Right hindlimb (tissue), 1 donor: ENCODE measurements at regions not wholly inside any gene's neighbourhood (a gene's known extent, or its start where the extent isn't known, plus 50 kb on each side); places are given as distances from the start of the nearest gene placed in this dataset.

ENCODE experiments used
- DNase-seq: peaks from one replicate; pipeline ENCODE4 v3.0.0-alpha.2; 2018

DNA sequence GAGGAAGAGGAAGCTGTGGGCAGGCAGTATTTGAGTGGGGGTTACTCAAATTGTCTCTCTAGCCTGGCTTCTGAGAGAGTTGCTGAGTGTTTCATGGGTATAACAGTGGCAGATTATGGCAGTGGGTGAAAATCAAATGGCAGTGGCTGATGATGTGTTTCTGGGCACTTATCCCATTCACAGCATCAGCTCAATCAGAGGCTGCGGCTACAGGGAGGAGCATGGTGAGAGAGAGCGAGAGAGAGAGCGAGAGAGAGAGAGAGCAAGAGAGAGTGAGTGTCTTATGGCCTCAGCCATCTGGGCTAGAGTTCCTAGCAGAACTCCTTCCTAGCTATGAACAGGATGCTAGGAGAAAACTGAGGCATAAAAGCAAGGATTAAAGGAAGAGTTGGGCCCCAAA, 178.9 kb downstream of the OLFM4 start:
- DNase-seq = no peak

DNA sequence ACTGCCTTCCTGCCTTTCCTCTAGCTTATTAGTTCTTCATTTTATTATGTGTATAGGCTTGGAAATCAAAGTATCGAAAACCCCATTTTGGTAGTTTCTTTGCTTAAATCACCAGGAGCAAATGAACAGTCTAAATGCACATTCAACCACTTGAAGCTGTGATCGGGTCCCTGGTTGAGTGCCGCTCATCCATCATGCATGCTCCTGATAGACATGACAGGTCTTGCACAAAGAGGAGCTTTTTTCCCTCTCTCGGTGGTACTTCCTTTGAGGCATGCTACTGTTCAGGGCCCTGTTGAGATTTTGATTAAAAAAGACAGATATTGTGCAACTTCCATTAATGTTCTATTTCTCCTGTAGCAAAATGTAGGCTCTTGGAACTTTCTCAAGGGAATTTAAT, 185.8 kb downstream of the OLFM4 start:
- DNase-seq = no peak

DNA sequence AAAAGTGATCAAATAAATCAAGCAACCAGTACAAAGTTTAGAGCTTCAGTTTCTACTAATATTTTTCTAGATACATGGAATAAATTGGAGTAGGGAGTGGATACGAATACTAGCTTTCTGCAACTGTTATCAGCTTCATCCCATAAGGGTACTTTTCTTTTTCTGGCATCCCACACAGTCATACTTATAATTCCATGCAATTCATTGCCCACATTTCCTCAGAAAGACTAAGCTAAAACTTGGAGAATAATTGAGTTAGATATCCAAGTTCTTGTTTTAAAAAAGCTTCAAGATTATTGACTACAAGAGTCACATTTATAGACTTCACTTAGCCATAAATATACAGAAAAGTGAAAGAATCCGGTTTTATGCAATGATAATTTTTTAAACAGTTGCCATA, 186.9 kb downstream of the OLFM4 start:
- DNase-seq = no peak

DNA sequence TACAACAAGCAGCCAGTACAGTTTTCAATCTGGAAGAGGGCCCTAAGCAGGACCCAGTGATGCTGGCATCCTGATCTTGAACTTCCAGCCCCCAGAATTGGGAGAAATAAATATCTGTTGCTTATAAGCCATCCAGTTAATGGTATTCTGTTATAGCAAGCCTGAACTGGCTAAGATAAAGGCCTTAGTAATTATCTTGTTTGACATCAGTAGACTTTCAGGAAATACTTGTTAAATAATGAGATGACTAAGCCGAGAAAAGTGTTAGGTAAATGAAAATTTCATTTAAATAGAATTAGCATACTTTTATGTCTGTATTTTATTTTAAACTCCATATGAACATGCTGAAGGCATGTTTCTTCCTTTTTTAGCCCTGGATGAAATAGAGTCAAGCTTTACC, 188.2 kb downstream of the OLFM4 start:
- DNase-seq = no peak

DNA sequence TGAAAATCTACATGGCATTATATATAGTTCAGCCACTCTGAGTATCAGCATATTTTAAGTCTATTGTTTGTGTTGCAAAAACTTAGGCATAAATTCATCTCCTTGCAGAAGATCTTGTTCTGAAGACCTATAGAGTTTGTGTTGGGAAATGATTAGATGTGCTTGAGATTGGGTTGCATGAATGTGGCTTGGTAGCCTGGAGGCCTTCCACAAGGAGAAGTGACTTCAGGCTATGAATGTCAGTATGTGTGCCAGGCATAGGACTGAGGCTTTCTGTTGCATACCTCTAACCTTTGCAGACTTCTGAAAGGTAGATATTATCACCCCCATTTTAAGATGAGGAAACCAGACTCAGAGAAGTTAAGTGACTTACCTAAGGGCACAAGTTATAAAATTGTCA, 188.6 kb downstream of the OLFM4 start:
- DNase-seq = no peak

DNA sequence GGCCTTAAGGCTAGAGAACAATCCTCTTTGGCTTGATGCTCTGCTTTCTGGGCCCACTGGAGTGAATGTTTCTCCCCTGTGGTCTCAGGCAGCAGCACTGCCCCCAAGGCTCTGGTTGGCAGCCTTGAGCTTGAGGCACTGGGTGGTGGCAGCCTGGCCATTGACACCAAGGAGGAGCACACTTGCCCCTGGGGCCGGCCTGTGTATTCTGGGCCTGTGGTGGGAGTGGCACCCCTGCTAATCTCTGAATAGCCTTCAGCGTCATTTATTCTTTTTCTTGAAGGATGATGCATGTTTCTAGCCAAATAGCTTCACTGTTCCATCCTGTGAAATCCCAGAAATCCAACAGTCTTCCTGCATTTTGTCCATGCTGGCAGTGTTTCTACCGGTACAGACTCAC, 191.4 kb downstream of the OLFM4 start:
- DNase-seq = no peak

DNA sequence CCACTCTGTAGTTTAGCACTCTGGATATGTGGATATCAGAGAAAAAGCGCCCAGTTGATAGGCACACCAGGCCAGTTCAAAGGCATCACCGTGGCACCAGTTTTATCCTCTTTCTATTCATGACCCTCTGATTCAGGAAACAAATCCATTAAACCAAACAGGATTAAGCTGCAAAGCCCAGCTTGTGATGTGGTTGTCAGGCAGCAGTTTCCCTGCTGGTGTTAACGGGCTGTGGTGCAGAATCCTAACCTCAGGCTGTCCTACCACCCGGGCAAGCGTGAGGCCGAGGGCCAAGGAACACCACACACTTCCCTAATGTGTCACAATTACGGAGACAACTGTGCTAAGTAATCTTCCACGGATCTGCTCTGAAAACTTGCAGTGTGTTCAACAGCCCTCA, 209.1 kb downstream of the OLFM4 start:
- DNase-seq = no peak

DNA sequence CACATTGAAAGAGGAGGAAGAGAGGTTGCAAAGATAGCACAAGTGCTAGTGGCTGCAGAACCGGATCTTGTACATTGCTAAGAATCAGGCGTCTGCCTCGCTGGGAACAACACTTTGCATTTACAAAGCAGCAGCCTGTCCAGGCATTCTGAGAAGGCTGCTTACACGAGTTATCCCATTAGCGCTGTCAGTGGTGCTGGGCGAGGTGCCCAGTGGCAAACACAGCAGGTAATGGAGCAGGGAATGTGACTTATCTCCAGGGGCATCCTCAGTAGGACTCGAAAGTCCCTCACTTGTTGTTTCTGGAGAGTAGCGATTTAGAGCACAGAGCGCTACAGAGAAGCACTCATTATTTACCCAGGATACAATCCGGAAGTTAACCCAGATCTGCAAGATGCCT, 209.6 kb downstream of the OLFM4 start:
- DNase-seq = no peak

DNA sequence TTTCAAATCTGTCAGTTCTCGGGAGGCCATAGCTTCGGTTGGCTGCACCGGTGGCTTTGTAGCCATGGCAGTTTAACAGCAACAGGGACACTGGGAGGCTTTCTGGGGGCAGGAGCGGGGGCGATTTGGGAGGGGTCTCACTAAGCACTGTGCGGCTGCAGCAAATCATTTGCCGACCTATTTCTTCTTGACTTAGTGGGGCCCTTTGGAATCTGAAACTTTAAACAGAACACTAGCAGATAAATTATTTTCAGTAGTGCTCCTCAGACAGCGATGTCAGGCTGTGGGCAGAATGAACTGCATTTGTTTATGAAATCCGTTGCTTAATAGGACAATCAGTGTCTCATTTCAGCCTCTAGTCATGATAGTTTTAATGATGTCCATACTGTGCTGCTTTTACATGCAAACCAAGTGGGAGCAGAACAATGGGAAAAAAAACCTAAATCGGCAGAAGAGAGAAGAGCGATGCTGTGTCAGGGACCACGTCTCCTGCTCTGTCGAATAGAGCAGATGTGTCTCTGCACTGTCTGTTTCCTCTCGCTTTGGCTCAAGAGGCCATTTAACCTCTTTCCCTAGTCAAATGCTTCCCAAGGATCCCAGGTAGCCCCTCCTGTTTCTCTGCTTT, 211.9 kb downstream of the OLFM4 start:
- no peak for DNase-seq

DNA sequence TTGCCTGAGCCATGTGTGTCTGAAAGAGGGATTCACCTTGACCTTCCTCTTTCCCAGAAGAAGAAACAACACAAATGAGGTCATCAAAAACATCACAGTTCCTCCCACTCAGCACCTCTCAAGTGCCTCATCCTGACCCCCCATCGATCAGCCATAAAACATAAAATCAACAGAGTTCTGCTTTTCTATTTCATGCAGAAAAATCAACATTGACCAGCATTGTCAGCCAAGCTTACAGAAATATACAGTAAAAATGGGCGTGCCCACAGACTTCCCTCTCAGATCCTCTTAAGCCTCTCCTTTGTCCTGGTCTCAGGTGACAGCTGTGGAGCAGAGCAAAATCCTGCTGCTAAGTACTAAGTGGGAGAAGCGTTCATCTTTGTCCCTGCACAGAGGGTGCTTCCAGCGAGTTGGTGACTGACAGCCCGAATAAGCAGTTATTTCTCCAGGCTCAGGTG, 213.3 kb downstream of the OLFM4 start:
- no peak for DNase-seq

DNA sequence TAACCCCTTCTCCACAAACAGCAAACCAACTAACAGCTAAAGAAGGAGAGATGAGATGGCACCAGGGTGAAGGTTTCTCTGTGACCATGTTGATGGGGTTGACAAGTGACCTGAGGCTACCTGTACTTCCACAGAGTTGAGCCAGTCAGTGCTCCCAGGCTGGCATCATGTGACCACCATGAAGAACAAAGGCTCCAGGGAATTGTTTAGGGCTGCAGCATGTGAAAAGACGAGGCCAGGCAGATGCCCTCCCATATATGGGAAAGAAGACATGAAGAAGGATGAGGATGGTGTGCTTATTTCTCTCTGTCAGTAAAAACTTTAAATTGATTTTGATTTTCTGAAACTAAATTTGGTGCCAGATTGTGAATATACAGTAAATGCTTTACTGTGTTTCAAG, 220.6 kb downstream of the OLFM4 start:
- no peak for DNase-seq

DNA sequence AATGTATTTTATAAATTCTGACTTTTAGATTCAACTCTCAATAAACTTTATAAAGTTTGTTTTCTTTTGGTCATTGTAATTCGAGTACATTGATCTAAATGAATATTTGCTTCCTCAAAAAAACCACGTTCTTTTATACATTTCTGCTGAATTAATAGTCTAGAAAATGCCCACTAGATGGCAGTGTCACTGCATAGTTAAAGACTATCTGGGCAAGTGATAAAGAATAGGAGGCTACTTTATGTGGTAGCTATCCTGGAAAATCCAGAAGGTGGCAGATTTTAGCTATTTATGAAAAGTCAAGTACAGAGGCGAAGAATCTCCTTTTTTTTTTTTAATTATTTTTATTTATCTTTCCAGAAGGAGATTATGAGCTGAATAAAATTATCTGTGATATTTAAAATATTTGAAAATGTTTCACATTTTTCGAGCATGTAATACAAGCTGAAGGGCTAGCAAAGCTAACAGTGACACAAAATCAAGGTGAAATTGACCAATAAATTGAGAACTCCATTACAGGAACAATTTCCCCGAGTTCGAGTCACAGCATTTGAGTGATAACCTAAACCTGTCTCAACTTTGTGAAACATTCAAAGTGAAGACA, 221.8 kb downstream of the OLFM4 start:
- DNase-seq = no peak

DNA sequence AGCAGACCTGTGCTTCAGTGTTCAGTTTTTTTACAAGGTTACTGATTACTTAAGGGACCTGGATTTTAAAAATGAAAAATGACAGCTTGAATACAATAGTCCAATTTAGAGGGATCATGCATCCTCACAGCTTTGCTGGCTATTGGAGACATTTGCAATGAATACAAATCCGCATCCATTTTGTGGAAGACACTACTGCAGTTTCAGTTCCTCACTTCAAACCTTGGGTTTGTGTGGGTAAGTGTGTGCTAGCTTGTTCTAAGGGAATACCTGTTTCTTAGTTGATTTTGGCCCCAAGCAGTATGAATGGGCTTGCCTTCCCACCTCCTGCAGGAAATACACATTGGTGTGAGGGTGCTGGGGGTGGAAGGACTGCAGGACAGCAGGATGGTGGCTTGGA, 222.4 kb downstream of the OLFM4 start:
- DNase-seq = no peak

DNA sequence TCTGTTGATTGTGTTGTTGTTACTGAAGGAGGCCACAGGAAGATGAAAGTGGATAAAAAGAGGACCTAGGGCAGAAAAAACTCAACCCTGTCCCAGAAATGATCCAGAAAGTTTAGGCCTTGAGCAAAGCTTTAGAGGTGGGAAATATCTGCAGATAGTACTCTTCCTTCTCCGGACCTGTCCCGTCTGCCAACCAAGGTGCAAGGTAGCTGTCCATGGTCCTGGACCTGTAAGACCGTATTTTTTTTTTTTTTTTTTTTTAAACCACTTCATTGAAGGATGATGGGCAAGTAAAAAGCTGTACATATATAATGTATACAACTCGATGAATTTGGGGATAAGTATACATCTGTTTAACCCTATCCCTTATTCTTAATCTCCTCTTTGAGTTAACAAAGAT, 225.9 kb downstream of the OLFM4 start:
- no peak for DNase-seq

DNA sequence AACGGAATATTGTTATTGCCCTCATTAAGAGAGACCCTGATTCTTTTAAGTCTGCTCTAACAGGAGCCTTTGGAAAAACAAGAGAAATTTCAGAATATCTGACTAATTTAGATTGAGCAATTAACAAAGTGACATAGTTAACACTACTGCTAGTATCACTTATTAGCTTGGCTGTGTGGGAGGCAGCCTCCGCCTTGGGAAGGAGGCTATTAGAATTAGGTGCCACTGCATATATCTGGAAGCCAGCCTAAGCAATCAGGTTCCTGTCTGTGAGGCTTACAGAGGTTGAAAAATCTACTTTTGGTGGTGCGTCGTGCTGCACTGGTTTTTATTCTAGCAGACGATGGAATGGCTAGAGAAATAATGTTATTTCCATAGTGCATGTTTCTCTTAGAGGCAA, 227.2 kb downstream of the OLFM4 start:
- DNase-seq = no peak

DNA sequence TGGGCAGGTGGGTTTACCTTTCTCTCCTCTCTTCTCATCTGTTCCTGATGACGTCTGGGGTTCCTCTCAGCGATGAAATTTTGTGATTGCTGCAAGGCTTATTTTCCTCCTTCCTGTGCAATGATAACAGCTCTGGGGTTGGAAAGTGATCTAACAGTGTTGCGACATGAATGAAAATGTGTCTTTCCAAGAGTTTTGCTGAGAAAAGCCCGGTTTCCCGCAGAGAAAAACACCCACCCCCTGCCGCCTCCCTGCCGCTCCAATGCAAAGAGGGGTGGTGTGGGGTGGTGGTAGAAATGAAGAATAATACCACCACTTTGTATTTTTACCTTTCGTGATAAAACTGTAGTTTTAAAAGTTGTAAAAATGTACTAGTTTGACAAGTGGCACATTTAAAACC, 232.0 kb downstream of the OLFM4 start:
- no peak for DNase-seq

DNA sequence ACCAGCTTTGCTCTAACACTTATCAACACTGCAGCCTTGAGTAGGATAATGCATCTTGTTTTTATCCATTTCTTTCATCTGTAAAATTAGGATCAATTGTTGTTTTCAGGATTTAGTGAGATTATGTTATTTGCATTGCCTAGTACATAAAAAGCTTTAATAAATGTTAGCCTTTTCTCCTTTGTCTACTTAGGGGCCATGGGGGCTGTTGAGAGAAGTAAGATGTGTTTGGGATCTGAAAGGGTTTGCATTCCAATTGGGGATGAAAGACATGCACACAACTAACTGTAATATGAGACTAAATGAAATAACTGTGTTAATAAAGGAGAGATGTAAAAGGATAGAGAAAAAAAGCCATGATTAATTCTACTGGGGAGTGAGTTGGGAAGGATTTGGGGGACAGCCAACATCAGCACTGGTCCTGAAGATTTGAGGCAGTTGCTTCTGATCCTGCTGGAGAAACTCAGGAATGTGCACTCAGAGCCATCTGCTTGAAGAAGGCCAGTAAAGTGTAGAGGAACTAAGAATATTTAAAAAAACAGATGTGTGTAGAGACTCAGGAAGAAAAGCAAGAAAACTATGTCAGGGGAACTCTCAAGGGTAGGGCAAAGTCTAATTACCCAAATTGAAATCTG, 236.3 kb downstream of the OLFM4 start:
- no peak for DNase-seq

DNA sequence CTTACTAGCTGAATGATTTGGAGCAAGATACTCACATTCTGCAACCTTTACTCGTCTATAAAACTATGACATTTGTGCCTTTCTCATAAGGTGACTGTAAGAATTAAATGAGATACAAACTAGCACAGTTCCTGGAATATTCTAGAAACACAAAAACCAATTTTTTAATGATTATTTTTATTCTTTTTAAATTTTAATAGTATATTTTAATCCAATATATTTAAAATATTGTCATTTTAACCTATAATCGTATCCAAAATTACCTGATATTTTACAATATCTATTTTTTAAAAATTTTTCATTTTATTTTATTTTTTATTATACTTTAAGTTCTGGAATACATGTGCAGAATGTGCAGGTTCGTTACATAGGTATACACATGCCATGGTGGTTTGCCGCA, 238.1 kb downstream of the OLFM4 start:
- no peak for DNase-seq

DNA sequence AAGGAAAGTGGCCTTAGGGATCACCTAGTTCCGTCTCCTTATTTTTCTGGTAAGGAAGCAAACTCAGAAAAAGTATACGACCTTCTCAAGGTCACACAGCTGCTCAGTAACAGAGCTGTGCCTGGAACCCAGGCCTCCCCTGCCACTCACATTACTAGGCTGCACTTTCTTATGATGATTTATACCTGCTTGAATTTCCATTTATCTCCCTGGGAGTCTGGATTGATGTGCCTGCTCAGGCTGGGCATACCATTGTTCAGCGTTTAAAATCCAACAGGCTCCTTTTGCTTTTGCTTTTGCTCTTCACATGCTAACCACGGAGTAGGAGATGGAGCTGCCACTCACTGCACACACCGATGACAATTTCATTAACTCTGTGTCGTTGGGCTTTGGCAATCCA, 241.0 kb downstream of the OLFM4 start:
- DNase-seq = no peak

DNA sequence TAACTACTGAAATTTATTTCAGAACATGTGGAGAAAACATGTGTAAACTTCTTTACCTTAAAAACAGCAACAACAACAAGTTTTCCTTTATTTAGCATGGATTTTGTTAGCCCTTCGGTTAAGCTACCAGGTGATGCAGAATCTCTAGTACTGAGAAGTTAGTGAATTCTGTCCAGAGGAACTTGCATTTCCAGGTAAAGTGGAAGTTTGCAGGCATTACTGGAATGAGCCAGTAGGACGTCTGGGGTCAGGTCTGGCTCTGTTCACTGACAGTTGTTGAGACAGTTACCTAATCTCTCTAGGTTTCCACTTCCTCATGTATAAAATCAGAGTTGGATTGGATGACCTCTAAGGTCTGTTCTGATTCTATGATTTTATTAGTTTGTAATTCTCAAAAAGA, 244.3 kb downstream of the OLFM4 start:
- no peak for DNase-seq

DNA sequence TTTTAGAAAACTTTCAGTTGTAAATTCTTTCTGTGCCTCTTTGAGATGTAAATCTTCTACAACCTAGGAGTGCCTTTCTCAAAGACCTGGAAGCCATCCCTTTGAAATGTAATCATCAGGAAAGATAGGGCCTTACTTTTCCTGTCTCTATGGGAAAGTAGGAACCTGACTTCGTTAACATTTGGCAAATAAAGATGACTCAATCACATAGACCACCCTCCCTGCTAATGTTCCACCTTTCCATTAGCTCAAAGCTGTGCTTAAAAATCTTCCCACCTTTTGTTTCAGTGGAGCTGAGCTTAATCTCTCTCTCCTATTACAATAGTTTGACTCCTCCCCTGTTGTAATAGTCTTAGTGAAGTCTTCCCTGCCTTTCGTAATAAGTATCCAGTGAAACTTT, 247.7 kb downstream of the OLFM4 start:
- DNase-seq = no peak

DNA sequence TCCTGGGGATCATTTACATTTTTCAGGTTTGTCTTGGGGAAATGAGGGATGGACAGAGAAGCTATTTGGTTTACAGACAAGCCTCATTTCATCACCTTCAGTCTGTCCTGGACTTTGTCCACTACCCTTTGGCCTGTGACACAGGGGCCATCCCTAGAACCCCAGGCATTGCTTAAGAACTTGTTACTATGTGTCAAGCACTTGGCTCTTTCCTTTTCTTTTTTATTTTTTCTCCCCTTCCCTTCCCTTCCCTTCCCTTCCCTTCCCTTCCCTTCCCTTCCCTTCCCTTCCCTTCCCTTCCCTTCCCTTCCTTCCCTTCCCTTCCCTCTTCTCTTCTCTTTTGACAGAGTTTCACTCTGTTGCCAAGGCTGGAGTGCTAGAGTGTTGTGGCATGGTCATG, 253.1 kb downstream of the OLFM4 start:
- DNase-seq = no peak

DNA sequence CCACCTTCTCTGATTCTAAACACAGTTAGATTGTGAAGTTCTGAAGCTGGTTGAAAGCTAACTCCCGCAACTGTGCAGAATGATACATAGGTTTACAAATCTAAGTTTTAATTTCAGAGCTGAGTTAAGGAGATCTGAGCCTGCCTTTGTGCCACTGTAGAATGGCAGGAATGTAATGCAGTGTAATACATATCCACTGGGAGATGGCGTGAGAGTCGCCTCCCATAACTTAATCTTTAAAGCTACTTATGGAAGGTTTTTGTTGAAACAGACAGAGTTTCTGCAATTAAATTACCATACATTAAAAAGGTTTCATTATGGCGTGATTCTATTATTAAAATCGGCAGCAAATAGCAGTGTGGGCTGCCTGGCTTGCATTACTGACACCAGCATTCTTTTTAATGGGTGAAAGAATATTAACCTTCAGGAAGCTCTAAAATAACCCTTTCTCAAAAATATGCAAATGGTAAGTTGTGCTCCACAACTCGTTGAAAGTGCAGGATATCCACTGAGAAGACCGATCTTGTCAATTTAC, 257.4 kb downstream of the OLFM4 start:
- DNase-seq = no peak

DNA sequence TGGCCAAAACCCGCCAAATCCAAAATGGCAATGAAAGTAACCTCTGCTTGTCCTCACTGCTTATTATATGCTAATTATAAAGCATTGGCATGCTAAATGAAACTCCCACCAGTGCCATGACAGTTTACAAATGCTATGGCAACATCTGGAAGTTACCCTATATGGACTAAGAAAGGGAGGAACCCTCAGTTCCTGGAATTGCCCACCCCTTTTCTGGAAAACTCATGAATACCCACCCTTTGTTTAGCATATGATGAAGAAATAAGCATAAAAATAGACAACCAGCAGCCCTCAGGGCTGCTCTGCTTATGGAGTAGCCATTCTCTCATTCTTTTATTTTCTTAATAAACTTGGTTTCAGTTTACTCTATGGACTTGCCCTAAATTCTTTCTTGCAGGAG, 269.8 kb downstream of the OLFM4 start:
- DNase-seq = no peak

DNA sequence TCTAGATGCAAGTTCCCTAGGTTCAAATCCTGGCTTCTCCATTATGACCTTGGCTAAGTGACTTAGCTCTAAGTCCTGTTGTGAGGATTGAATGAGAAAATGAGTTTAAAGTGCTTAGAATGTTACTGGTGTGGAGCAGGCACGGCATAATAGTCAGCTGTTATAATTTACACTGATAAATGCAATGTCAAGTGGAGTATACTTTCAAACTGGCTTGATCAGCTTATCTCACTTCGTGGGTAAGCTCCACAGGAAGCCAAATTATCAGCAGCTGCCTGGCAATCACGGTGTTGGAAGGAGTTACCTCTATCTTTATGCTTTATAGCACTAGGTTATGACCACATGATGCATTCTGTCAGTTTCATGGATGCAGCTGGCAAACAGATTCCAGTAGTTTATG, 272.8 kb downstream of the OLFM4 start:
- DNase-seq = no peak
